ENCODE measurements at regions not wholly inside any gene's neighbourhood (a gene's known extent, or its start where the extent isn't known, plus 50 kb on each side); places are given as distances from the start of the nearest gene placed in this dataset.
A peak's percentile ranks its signal among the peaks of the same experiment; 100 is the strongest.

DNA sequence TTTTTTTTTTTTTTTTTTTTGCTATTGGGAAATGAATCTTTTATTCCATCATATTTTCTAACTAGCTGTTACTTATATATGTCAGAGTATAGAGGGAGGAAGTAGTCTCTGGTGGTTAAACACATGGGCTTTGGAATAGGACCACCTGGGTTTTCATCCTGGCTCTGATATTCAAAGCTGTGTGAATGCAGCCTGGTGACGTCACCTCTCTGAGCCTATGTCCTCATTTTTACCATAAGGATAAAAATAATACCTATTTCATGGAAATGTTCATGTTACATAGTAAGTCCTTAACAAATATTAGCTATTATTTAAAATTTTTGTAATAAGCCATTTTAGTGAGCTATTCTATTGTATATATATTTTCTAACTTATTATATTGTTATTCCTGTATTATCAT, 58.8 kb upstream of the TOX2 start:
- no peak for DNase-seq (ENCODE audit: low read depth)
- TF ChIP-seq, protein P1, sequence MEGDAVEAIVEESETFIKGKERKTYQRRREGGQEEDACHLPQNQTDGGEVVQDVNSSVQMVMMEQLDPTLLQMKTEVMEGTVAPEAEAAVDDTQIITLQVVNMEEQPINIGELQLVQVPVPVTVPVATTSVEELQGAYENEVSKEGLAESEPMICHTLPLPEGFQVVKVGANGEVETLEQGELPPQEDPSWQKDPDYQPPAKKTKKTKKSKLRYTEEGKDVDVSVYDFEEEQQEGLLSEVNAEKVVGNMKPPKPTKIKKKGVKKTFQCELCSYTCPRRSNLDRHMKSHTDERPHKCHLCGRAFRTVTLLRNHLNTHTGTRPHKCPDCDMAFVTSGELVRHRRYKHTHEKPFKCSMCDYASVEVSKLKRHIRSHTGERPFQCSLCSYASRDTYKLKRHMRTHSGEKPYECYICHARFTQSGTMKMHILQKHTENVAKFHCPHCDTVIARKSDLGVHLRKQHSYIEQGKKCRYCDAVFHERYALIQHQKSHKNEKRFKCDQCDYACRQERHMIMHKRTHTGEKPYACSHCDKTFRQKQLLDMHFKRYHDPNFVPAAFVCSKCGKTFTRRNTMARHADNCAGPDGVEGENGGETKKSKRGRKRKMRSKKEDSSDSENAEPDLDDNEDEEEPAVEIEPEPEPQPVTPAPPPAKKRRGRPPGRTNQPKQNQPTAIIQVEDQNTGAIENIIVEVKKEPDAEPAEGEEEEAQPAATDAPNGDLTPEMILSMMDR (IDR thresholded peaks at IDR 0.05; ENCODE audit: control insufficient read depth, insufficient read depth, low read depth, low read length, missing control alignments) = no peak
- H3K4me3 ChIP-seq (ENCODE audit: control insufficient read depth, low read depth, low read length) = no peak overlapping the region

DNA sequence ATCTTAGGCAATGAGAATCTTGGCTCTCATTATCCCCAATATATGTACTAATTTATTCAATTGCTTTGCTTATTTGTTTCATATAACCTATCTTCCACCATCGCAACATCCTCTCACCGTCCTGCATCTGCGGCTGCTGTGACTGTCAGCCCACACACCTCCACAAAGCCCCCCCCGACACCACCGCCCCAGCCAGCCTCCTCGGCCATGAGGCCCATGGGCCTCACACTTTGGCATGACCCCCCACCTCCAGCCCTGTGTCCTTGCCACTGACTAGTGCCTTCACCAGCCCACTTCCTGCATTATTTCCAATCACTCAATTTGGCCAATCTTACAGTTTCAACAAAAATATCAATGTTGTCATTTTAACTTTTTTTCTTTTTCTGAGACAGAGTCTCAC, 60.7 kb upstream of the TOX2 start:
- DNase-seq (ENCODE audit: low read depth) = no peak
- H3K4me3 ChIP-seq (ENCODE audit: control insufficient read depth, low read depth, low read length) = no peak overlapping the region
- TF ChIP-seq, protein P1 (IDR thresholded peaks at IDR 0.05; ENCODE audit: control insufficient read depth, insufficient read depth, low read depth, low read length, missing control alignments) = no peak

DNA sequence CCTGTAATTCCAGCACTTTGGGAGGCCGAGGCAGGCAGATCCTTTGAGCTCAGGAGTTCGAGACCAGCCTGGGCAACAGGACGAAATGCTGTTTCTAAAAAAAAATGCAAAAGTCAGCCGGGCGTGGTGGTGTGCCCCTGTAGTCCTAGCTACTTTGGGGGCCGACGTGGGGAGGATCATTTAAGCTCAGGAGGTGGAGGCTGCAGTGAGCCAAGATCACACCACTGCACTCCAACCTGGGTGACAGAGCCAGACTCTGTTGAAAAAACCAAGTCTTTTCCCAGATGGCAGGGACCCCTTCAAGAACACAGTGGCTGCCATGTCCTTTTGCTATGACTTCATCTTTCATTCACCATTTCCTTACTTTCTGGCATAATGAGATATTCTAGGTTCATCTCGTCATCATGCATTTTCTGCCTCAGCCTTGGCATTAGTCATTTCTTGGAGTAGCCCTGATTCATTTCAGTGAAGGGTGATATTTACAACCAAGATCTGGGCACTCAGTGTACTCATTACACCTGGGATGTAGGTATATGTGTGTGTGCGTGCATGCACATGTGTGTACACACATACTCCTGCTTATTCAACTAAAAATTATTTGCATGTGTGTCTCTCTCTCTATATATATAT, 61.4 kb upstream of the TOX2 start:
- H3K4me3 ChIP-seq (ENCODE audit: control insufficient read depth, low read depth, low read length) = no peak overlapping the region
- TF ChIP-seq, protein P1 (IDR thresholded peaks at IDR 0.05; ENCODE audit: control insufficient read depth, insufficient read depth, low read depth, low read length, missing control alignments) = no peak
- no peak for DNase-seq (ENCODE audit: low read depth)

DNA sequence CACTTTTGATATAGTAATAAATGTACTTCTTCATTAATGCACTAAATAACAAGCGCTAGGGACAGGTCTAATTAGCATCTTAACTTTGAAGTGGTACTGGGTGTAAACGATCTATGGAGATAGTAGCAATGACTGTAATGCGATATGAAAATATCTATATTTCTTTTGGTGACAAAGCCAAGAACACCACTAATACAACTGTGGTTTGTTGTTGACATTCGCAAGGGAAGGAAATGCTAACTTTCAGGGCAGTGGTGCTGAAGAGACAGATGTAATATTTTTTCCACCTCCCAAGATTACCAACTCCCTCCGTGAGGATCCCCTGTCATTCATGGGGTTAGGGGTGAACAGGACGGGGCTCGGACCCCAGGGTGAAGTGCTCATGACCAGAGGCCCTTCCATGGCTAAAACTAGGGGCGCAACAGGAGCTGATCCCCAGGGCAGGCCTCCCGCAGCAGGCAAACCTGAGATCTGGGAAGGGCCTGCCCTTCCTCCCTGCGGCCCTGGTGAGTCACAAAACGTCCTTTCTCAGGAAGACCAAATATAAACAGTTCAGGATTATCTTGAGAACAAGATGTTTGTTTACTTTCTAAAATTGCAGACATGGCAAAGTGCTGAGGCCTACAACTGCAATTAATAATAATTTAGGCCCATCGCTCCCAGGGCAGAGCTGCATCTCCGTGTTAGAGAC, 65.0 kb upstream of the TOX2 start:
- no peak overlapping the region for H3K4me3 ChIP-seq (ENCODE audit: control insufficient read depth, low read depth, low read length)
- no peak for DNase-seq (ENCODE audit: low read depth)
- TF ChIP-seq, protein P1 (IDR thresholded peaks at IDR 0.05; ENCODE audit: control insufficient read depth, insufficient read depth, low read depth, low read length, missing control alignments) = no peak

DNA sequence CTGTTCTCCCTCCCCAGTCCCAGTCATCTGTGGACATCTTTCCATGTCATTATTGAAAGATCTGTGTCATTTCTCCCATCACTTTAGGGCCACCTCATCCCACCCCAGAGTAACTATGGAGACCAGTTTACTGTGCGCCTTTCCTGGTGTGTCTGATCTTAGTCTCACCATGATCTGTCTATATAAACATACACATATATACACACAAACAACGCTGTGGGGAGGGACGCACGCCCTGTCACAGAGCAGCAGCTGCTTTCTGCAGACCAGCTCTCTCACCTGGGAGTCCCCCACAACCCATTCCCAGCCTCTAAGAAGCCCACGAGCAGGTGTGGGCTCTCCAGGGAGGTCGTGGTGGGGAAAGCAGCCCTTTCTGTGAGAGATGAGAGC, 68.1 kb upstream of the TOX2 start:
- TF ChIP-seq, protein P1 (IDR thresholded peaks at IDR 0.05; ENCODE audit: control insufficient read depth, insufficient read depth, low read depth, low read length, missing control alignments) = no peak
- H3K4me3 ChIP-seq (ENCODE audit: control insufficient read depth, low read depth, low read length) = no peak overlapping the region
- DNase-seq (ENCODE audit: low read depth) = no peak

DNA sequence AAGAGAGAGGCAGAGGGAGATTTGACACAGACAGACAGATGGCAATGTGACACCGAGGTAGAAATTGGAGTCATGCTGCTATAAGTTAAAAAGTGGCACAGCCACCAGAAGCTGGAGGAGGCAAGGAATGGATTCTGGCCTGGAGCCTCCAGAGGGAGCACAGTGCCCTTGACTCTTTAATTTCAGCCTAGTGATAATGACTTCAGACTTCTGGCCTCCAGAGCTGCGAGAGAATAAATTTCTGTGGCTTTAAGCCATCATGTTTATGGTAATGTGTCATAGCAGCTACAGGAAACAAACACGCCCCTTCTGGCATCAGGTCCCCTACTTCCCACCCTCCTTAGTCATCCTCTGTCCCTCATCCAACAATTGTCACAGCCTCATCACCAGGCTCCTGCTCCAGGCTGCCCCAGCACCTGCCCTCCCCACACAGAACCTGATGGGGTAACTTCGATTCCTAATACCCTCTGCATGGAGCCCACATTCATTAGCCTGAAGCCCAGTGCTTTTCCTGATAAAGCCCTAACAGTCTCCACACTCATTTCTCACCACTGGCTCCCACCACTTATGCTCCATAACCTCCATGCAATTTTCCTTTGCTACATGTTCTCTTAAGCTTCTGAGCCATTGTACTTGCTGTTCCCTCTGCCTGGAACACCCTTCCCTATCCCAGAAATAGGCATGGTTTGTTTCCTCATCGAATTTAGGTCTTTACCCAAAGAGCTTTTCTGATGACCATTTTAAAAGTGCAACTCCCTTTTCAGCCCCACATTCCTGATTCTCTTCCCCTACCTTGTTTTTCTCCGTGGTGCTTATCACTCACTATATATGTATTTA, 69.7 kb upstream of the TOX2 start:
- DNase-seq (ENCODE audit: low read depth) = peak; percentile 87
- H3K4me3 ChIP-seq (ENCODE audit: control insufficient read depth, low read depth, low read length) = no peak overlapping the region
- TF ChIP-seq, protein P1 (IDR thresholded peaks at IDR 0.05; ENCODE audit: control insufficient read depth, insufficient read depth, low read depth, low read length, missing control alignments) = peak; percentile 44
